ENCODE measurements at regions not wholly inside any gene's neighbourhood (a gene's known extent, or its start where the extent isn't known, plus 50 kb on each side); places are given as distances from the start of the nearest gene placed in this dataset.

- no peak overlapping the region for H3K27ac ChIP-seq
- TF ChIP-seq CTCF (conservative IDR thresholded peaks at IDR 0.05), result no peak
These were observed 292.3 kb downstream of the ANKRD50 start for GRCh38 chr4:124420166-124420695.

DNA sequence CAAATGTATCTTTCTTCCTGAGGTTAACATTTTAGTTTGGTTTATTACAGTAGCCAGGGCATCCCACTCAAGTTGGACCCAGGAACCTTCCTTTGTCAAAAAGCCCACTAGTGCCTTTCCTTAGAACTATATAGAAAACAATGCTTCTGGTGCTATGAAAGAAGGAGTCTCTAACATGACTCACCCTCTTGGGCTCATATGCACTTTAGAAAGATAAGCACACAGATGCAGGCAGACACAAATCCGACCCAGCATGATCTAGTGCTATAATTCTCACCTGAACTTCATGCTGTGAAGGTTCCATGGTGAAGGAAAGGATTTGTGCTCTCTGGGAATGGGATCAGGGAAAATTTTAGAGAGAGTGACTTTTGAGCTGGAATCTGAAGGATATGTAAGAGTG lies 289.4 kb downstream of the ANKRD50 start:
- no peak for TF ChIP-seq CTCF (conservative IDR thresholded peaks at IDR 0.05)
- H3K27ac ChIP-seq, result no peak overlapping the region

DNA sequence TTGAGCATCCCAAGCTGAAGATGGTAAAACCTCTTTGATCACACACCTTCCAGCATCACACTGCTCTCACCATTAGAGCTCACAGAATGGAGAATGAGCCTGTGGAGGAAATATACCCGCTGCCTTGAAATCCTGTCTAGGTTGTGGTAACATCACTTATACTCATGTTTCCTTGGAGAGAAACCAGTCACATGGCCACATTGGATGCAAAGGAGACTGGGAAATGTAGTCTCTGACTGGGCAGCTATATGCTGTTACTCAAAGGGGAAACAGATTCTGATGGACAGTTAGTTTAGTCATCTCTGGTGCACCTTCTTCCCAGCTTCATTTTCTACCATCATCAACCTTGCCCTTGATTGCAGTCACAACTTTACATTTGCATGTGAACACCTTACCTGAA lies 286.3 kb downstream of the ANKRD50 start:
- TF ChIP-seq CTCF (conservative IDR thresholded peaks at IDR 0.05), result no peak
- no peak overlapping the region for H3K27ac ChIP-seq

- no peak for TF ChIP-seq CTCF (conservative IDR thresholded peaks at IDR 0.05)
- no peak overlapping the region; the same call in 1 of the 2 replicates for H3K27ac ChIP-seq
These were observed 285.3 kb downstream of the ANKRD50 start for GRCh38 chr4:124427095-124427767.

DNA sequence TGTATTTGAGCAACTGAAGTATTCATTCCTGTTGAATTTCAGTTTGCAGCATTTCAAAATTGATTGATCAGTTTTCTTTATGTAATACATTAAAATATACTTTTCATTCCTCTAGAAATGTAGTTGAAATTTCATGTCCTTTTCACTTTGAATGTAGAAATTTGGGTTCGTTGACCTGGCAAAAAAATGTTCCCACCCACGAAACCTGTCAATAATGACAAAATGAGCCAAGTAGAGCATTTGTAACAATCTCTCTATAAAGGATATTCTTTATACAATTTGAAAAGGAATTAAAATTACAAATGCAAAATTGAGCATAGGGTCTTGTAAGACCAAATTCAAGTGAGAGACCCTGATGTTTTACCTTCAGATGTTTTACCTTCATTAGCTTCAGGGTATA lies 283.9 kb downstream of the ANKRD50 start:
- no peak for TF ChIP-seq CTCF (conservative IDR thresholded peaks at IDR 0.05)
- peak overlapping the region; percentile 40; the same call in 1 of the 2 replicates for H3K27ac ChIP-seq

DNA sequence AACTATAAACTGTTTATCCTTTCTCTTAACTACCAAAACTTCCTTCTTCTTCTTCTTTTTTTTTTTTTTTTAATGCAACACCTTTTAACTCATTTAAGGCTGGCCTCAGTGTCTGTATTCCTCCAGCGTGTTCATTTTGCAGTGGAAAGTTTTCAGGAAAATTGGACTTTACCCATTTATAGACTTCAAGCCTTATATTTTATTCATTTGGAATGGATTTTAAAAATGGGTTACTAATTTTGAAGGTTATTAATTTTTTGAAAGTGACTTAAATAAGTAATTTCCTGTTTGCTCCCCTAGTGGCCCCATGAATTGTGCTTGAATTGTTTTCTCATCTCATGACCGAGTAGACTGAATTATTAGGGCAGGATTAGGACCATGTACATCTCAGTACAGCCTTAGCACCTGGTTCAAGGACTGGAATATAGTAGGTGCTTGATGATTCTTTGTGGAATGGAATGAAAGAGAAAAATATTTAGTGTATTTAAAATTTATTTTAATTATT lies 282.7 kb downstream of the ANKRD50 start:
- no peak for TF ChIP-seq CTCF (conservative IDR thresholded peaks at IDR 0.05)
- no peak overlapping the region for H3K27ac ChIP-seq

DNA sequence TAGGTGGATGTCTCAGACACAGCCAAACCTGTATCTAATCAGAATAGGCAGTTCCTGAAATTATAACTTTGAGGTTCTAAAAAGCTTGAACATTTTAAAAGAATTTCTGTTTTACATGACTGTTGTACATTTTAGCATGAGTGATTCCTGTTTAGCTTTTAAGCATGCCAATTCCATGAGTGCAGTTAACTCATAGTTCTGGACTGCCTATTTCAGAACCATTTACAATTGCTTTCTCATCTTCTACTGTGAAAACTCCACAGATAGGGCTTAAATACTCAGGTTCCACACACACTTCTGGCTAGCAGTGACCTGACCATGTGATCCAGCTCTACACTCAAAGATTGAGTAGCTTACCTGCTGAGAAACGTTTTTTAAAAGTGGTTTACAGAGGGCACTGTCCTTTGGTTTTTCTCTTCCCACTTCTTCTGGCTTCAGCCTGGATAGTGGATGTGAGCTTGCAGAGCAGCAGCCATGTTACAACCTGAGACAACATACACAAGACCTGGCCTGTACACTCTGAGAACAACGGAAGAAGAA lies 280.8 kb downstream of the ANKRD50 start:
- H3K27ac ChIP-seq, result no peak overlapping the region
- no peak for TF ChIP-seq CTCF (conservative IDR thresholded peaks at IDR 0.05)
